Transverse colon (tissue), 4 donors: ENCODE measurements at regions not wholly inside any gene's neighbourhood (a gene's known extent, or its start where the extent isn't known, plus 50 kb on each side); places are given as distances from the start of the nearest gene placed in this dataset.

Source experiments
- DNase-seq: peaks from one replicate; pipeline ENCODE4 v3.0.0-alpha.2; 2019
- H3K27ac ChIP-seq, 4 donors: fragments of 200-600 bp; sonication (generic); 2 replicates each; pipeline ENCODE4 v1.5.1; 2016 to 2018; ENCODE audit warnings: inconsistent platforms in 4 of 4
- H3K27me3 ChIP-seq: fragments of 200-600 bp; sonication (generic); 2 replicates; pipeline ENCODE4 v1.5.1; 2017; ENCODE audit warnings: inconsistent platforms
- H3K36me3 ChIP-seq, 4 donors: fragments of 200-600 bp; sonication (generic); 2 replicates each; pipeline ENCODE4 v1.5.1; 2017 to 2019; ENCODE audit warnings: inconsistent platforms in 4 of 4
- H3K4me1 ChIP-seq, 4 donors: fragments of 200-600 bp; sonication (generic); 2 replicates each; pipeline ENCODE4 v1.5.1; 2017 to 2020; ENCODE audit warnings: inconsistent platforms in 4 of 4
- H3K4me3 ChIP-seq, 4 donors: fragments of 200-600 bp; sonication (generic); 1 replicate in 1 of 4; 2 replicates in 3 of 4; pipeline versions ENCODE4 v1.5.1 to v1.6.1; 2017 to 2019; ENCODE audit warnings: inconsistent platforms in 4 of 4
- H3K9me3 ChIP-seq, 2 donors: fragments of 200-600 bp; sonication (generic); 2 replicates each; pipeline ENCODE4 v1.5.1; 2017 to 2019; ENCODE audit warnings: inconsistent platforms in 2 of 2
- CTCF ChIP-seq, 5 experiments: fragments of 200-600 bp in 3 of 5; fragments of 450-650 bp in 2 of 5; sonication (generic) in 3 of 5; IDR thresholded peaks; 1 replicate in 2 of 5; 2 replicates in 3 of 5; pipeline ENCODE4 v1.5.1; 2016 to 2017; ENCODE audit warnings: antibody characterized with exemption in 5 of 5, inconsistent platforms in 3 of 5, mild to moderate bottlenecking in 2 of 5, moderate library complexity in 1 of 5
- EP300 ChIP-seq: sonication (generic); formaldehyde crosslinking; IDR thresholded peaks from one replicate; pipeline ENCODE4 v1.6.1; 2017; ENCODE audit warnings: antibody characterized with exemption, low read depth
- POLR2A ChIP-seq: fragments of 450-650 bp; IDR thresholded peaks from one replicate; pipeline ENCODE4 v1.6.1; 2016; ENCODE audit warnings: antibody characterized with exemption, mild to moderate bottlenecking, moderate library complexity
- POLR2AphosphoS5 ChIP-seq, 3 donors: sonication (generic); formaldehyde crosslinking; IDR thresholded peaks; one replicate each; pipeline ENCODE4 v1.6.1; 2016; ENCODE audit warnings: antibody characterized with exemption in 3 of 3
- WGBS, 2 donors: methylation state at CpG; one replicate each; pipeline ENCODE4 v1.1.5; 2018; ENCODE audit warnings: low coverage in 1 of 2; 5-methylcytosine and 5-hydroxymethylcytosine counted together
- in situ Hi-C, 4 donors: fragments of 200-750 bp; cut with MboI; loops; one replicate each; pipeline versions ENCODE4 v1.15.0 to v1.15.1; 2017; ENCODE audit warnings: low sequenced_read_pairs in 3 of 4, low pct_ligation_motif_present in 1 of 4, low pct_unique_long_range_greater_than_20kb in 1 of 4
- intact Hi-C: fragments of 100-400 bp; cut with DNase I; formaldehyde crosslinking; loops from one replicate; pipeline ENCODE4 v1.15.1; 2023; ENCODE audit warnings: low total_unique reads

GRCh38 chr14:45698462-45699134, 445.6 kb upstream of the MIS18BP1 start:
- Histone ChIP-seq H3K4me3 (no peak overlapping the region), H3K36me3 (no peaks in the 10 kb centered on the region), H3K27ac (no peak overlapping the region), H3K4me1 (peaks cover 0 to 10% (median 4%) of the 10 kb centered on the region in 4 donors), H3K9me3 (no peaks in the 10 kb centered on the region), H3K27me3 (no peaks in the 10 kb centered on the region)
- peak; percentile 21 for DNase-seq
- in situ Hi-C loops, result no loop called here
- 28 to 36% methylated on average over 1 of the region's 1 CpG for WGBS, 2 donors
- no peak for TF ChIP-seq POLR2AphosphoS5 (IDR thresholded peaks at IDR 0.05)
- no peak for TF ChIP-seq EP300
- no peak for TF ChIP-seq CTCF (IDR thresholded peaks at IDR 0.05)
- TF ChIP-seq POLR2A, result no peak
- intact Hi-C loops, result no loop called here

- Histone ChIP-seq H3K27ac (no peak overlapping the region), H3K36me3 (no peaks in the 10 kb centered on the region), H3K4me1 (no peaks in the 10 kb centered on the region), H3K27me3 (no peaks in the 10 kb centered on the region), H3K9me3 (peaks cover 0 to 6% of the 10 kb centered on the region in 2 donors), H3K4me3 (no peak overlapping the region)
- DNase-seq, result no peak
- TF ChIP-seq POLR2A (no peak), EP300 (no peak), CTCF (IDR thresholded peaks at IDR 0.05) (no peak), POLR2AphosphoS5 (IDR thresholded peaks at IDR 0.05) (no peak)
- intact Hi-C loops (no loop called here), in situ Hi-C loops (no loop called here)
- 48 to 64% methylated on average over 4 of the region's 4 CpGs for WGBS, 2 donors
These were observed 433.8 kb upstream of the MIS18BP1 start for GRCh38 chr14:45686771-45687170.

GRCh38 chr14:45680531-45680930, 427.5 kb upstream of the MIS18BP1 start:
- no peak for DNase-seq
- no peak for TF ChIP-seq CTCF (IDR thresholded peaks at IDR 0.05)
- no peak for TF ChIP-seq EP300
- TF ChIP-seq POLR2A, result no peak
- no peak for TF ChIP-seq POLR2AphosphoS5 (IDR thresholded peaks at IDR 0.05)
- Histone ChIP-seq H3K4me3 (no peak overlapping the region), H3K4me1 (no peaks in the 10 kb centered on the region), H3K27me3 (no peaks in the 10 kb centered on the region), H3K36me3 (no peaks in the 10 kb centered on the region), H3K27ac (no peak overlapping the region), H3K9me3 (peaks cover 0 to 6% of the 10 kb centered on the region in 2 donors)
- intact Hi-C loops, result no loop called here
- in situ Hi-C loops, result no loop called here

GRCh38 chr14:45679853-45680252, 426.9 kb upstream of the MIS18BP1 start:
- no peak overlapping the region for H3K27ac ChIP-seq
- no peaks in the 10 kb centered on the region for H3K4me1 ChIP-seq
- no peak for DNase-seq
- H3K9me3 ChIP-seq, result peaks cover 0 to 6% of the 10 kb centered on the region in 2 donors
- TF ChIP-seq POLR2AphosphoS5 (IDR thresholded peaks at IDR 0.05) (no peak), EP300 (no peak), POLR2A (no peak), CTCF (IDR thresholded peaks at IDR 0.05) (no peak)
- 70 to 83% methylated on average over 1 of the region's 1 CpG for whole genome bisulfite sequencing, 2 donors
- no peak overlapping the region for H3K4me3 ChIP-seq
- no peaks in the 10 kb centered on the region for H3K36me3 ChIP-seq
- intact Hi-C loops, result no loop called here
- in situ Hi-C loops, result no loop called here
- H3K27me3 ChIP-seq, result no peaks in the 10 kb centered on the region
